ENCODE measurements at regions not wholly inside any gene's neighbourhood (a gene's known extent, or its start where the extent isn't known, plus 50 kb on each side); places are given as distances from the start of the nearest gene placed in this dataset.

- no peak for DNase-seq (ENCODE audit: low read depth in 4 of 4, low spot score in 2 of 4)
These were observed 142.3 kb upstream of the ZFHX3 start for GRCh38 chr16:73190256-73190655.

- no peak for DNase-seq (ENCODE audit: low read depth in 4 of 4, low spot score in 2 of 4)
These were observed 141.2 kb upstream of the ZFHX3 start for GRCh38 chr16:73189136-73189535.

GRCh38 chr16:73186752-73187601 lies 139.0 kb upstream of the ZFHX3 start:
- no peak for DNase-seq (ENCODE audit: low read depth in 4 of 4, low spot score in 2 of 4)

- no peak for DNase-seq (ENCODE audit: low read depth in 4 of 4, low spot score in 2 of 4)
These were observed 137.8 kb upstream of the ZFHX3 start for GRCh38 chr16:73185737-73186136.

GRCh38 chr16:73183611-73184092 lies 135.7 kb upstream of the ZFHX3 start:
- no peak for DNase-seq (ENCODE audit: low read depth in 4 of 4, low spot score in 2 of 4)

- DNase-seq (ENCODE audit: low read depth in 4 of 4, low spot score in 2 of 4): no peak
These were observed 131.9 kb upstream of the ZFHX3 start for GRCh38 chr16:73179705-73180331.

- DNase-seq (ENCODE audit: low read depth in 4 of 4, low spot score in 2 of 4): no peak
These were observed 129.9 kb upstream of the ZFHX3 start for GRCh38 chr16:73177729-73178295.

GRCh38 chr16:73176577-73177013 lies 128.7 kb upstream of the ZFHX3 start:
- no peak for DNase-seq (ENCODE audit: low read depth in 4 of 4, low spot score in 2 of 4)

GRCh38 chr16:73172973-73173709 lies 125.2 kb upstream of the ZFHX3 start:
- DNase-seq (ENCODE audit: low read depth in 4 of 4, low spot score in 2 of 4): no peak

GRCh38 chr16:73172241-73172972 lies 124.5 kb upstream of the ZFHX3 start:
- DNase-seq (ENCODE audit: low read depth in 4 of 4, low spot score in 2 of 4): peak; percentile 68 to 78 (median 76)

- no peak for DNase-seq (ENCODE audit: low read depth in 4 of 4, low spot score in 2 of 4)
These were observed 123.9 kb upstream of the ZFHX3 start for GRCh38 chr16:73171901-73172240.

- DNase-seq (ENCODE audit: low read depth in 4 of 4, low spot score in 2 of 4): no peak
These were observed 123.5 kb upstream of the ZFHX3 start for GRCh38 chr16:73171380-73171779.

- DNase-seq (ENCODE audit: low read depth in 4 of 4, low spot score in 2 of 4): no peak
These were observed 122.7 kb upstream of the ZFHX3 start for GRCh38 chr16:73170612-73171038.

GRCh38 chr16:73166947-73167550 lies 119.1 kb upstream of the ZFHX3 start:
- DNase-seq (ENCODE audit: low read depth in 4 of 4, low spot score in 2 of 4): no peak

GRCh38 chr16:73166441-73166851 lies 118.5 kb upstream of the ZFHX3 start:
- DNase-seq (ENCODE audit: low read depth in 4 of 4, low spot score in 2 of 4): no peak

GRCh38 chr16:73163238-73163815 lies 115.4 kb upstream of the ZFHX3 start:
- no peak for DNase-seq (ENCODE audit: low read depth in 4 of 4, low spot score in 2 of 4)

- DNase-seq (ENCODE audit: low read depth in 4 of 4, low spot score in 2 of 4): no peak
These were observed 114.0 kb upstream of the ZFHX3 start for GRCh38 chr16:73161977-73162376.

- DNase-seq (ENCODE audit: low read depth in 4 of 4, low spot score in 2 of 4): no peak
These were observed 111.4 kb upstream of the ZFHX3 start for GRCh38 chr16:73159296-73159695.

GRCh38 chr16:73157861-73158260 lies 109.9 kb upstream of the ZFHX3 start:
- no peak for DNase-seq (ENCODE audit: low read depth in 4 of 4, low spot score in 2 of 4)
